ENCODE measurements at regions not wholly inside any gene's neighbourhood (a gene's known extent, or its start where the extent isn't known, plus 50 kb on each side); places are given as distances from the start of the nearest gene placed in this dataset.
A peak's percentile ranks its signal among the peaks of the same experiment; 100 is the strongest.

GRCh38 chr22:45099961-45100360 is 63.8 kb upstream of the NUP50 start:
- no peak overlapping the region for H3K27ac Mint-ChIP-seq (ENCODE audit: unreplicated experiment)
- H3K27me3 Mint-ChIP-seq (ENCODE audit: unreplicated experiment) = peaks cover 6% of the 10 kb centered on the region
- DNase-seq (ENCODE audit: low spot score) = no peak
- no peaks in the 10 kb centered on the region for H3K36me3 Mint-ChIP-seq (ENCODE audit: low read depth, unreplicated experiment)
- H3K9me3 Mint-ChIP-seq (ENCODE audit: unreplicated experiment) = no peaks in the 10 kb centered on the region
- no peak overlapping the region for H3K4me3 Mint-ChIP-seq (ENCODE audit: unreplicated experiment)
- TF ChIP-seq CTCF (IDR thresholded peaks at IDR 0.05; ENCODE audit: unreplicated experiment) = no peak
- no peaks in the 10 kb centered on the region for H3K4me1 Mint-ChIP-seq (ENCODE audit: unreplicated experiment)

GRCh38 chr22:45101515-45102227 is 62.1 kb upstream of the NUP50 start:
- Mint-ChIP-seq H3K36me3 (ENCODE audit: low read depth, unreplicated experiment) (no peaks in the 10 kb centered on the region), H3K27me3 (ENCODE audit: unreplicated experiment) (peaks cover 6% of the 10 kb centered on the region), H3K4me3 (ENCODE audit: unreplicated experiment) (no peak overlapping the region), H3K27ac (ENCODE audit: unreplicated experiment) (no peak overlapping the region), H3K4me1 (ENCODE audit: unreplicated experiment) (no peaks in the 10 kb centered on the region), H3K9me3 (ENCODE audit: unreplicated experiment) (no peaks in the 10 kb centered on the region)
- TF ChIP-seq CTCF (IDR thresholded peaks at IDR 0.05; ENCODE audit: unreplicated experiment) = no peak
- DNase-seq (ENCODE audit: low spot score) = peak; percentile 50

- no peak for DNase-seq (ENCODE audit: low spot score)
- Mint-ChIP-seq H3K36me3 (ENCODE audit: low read depth, unreplicated experiment) (no peaks in the 10 kb centered on the region), H3K27me3 (ENCODE audit: unreplicated experiment) (peaks cover 6% of the 10 kb centered on the region), H3K9me3 (ENCODE audit: unreplicated experiment) (no peaks in the 10 kb centered on the region), H3K4me3 (ENCODE audit: unreplicated experiment) (no peak overlapping the region), H3K27ac (ENCODE audit: unreplicated experiment) (no peak overlapping the region), H3K4me1 (ENCODE audit: unreplicated experiment) (no peaks in the 10 kb centered on the region)
- no peak for TF ChIP-seq CTCF (IDR thresholded peaks at IDR 0.05; ENCODE audit: unreplicated experiment)
Measured at GRCh38 chr22:45102896-45103420, 60.8 kb upstream of the NUP50 start.

GRCh38 chr22:45103756-45104155 is 60.0 kb upstream of the NUP50 start:
- no peak overlapping the region for H3K27ac Mint-ChIP-seq (ENCODE audit: unreplicated experiment)
- H3K36me3 Mint-ChIP-seq (ENCODE audit: low read depth, unreplicated experiment) = no peaks in the 10 kb centered on the region
- no peak for TF ChIP-seq CTCF (IDR thresholded peaks at IDR 0.05; ENCODE audit: unreplicated experiment)
- H3K4me1 Mint-ChIP-seq (ENCODE audit: unreplicated experiment) = no peaks in the 10 kb centered on the region
- peaks cover 2% of the 10 kb centered on the region for H3K27me3 Mint-ChIP-seq (ENCODE audit: unreplicated experiment)
- H3K4me3 Mint-ChIP-seq (ENCODE audit: unreplicated experiment) = no peak overlapping the region
- no peaks in the 10 kb centered on the region for H3K9me3 Mint-ChIP-seq (ENCODE audit: unreplicated experiment)
- DNase-seq (ENCODE audit: low spot score) = no peak

GRCh38 chr22:45104313-45104712 is 59.4 kb upstream of the NUP50 start:
- H3K27me3 Mint-ChIP-seq (ENCODE audit: unreplicated experiment) = peaks cover 1% of the 10 kb centered on the region
- DNase-seq (ENCODE audit: low spot score) = no peak
- no peak for TF ChIP-seq CTCF (IDR thresholded peaks at IDR 0.05; ENCODE audit: unreplicated experiment)
- H3K27ac Mint-ChIP-seq (ENCODE audit: unreplicated experiment) = no peak overlapping the region
- H3K36me3 Mint-ChIP-seq (ENCODE audit: low read depth, unreplicated experiment) = no peaks in the 10 kb centered on the region
- no peak overlapping the region for H3K4me3 Mint-ChIP-seq (ENCODE audit: unreplicated experiment)
- no peaks in the 10 kb centered on the region for H3K9me3 Mint-ChIP-seq (ENCODE audit: unreplicated experiment)
- H3K4me1 Mint-ChIP-seq (ENCODE audit: unreplicated experiment) = no peaks in the 10 kb centered on the region
